ENCODE measurements at regions not wholly inside any gene's neighbourhood (a gene's known extent, or its start where the extent isn't known, plus 50 kb on each side); places are given as distances from the start of the nearest gene placed in this dataset.
A peak's percentile ranks its signal among the peaks of the same experiment; 100 is the strongest.

DNA sequence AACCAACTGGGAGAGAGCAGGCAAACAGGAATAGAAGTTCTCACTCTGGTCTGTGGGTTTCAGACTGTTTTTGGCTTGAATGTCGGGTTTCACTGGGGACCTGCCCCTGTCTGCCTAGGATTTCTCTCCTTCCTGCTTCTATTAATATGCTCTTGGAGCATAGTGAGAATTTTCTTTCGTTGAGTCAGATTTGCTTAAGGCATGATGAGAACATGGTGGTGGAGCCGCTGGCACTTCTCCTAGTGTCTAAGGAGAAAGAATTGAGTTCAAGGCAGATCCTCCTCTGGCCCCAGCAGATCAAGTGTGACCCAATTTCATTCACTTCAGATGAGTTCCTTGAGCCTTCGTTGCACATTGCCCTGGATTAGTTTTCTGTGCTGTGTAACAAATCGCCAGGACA lies 103.9 kb upstream of the HS6ST1 start:
- ChIA-PET POLR2A (no interaction called here), CTCF (interaction anchor here (0.7 kb wide), 1 partner anchor 333 kb away, joined by 3 read pairs; no protein-coding TSS in a partner anchor)
- TF ChIP-seq CTCF (IDR thresholded peaks at IDR 0.05; ENCODE audit: low read depth, low read length) = no peak
- Histone ChIP-seq H3K27me3 (ENCODE audit: control insufficient read depth, insufficient read depth, low read length) (no peaks in the 10 kb centered on the region), H3K27ac (ENCODE audit: low read depth, low read length) (peak overlapping the region; percentile 70), H3K4me3 (ENCODE audit: low read depth, low read length) (no peak overlapping the region), H3K9me3 (ENCODE audit: control insufficient read depth, insufficient read depth, low read length) (peaks cover 16% of the 10 kb centered on the region)
- peak; percentile 51 for DNase-seq (ENCODE audit: low read depth, low spot score)

- H3K27me3 ChIP-seq (ENCODE audit: control insufficient read depth, insufficient read depth, low read length) = no peaks in the 10 kb centered on the region
- TF ChIP-seq CTCF (IDR thresholded peaks at IDR 0.05; ENCODE audit: low read depth, low read length) = no peak
- ChIA-PET CTCF (no interaction called here), POLR2A (no interaction called here)
- H3K4me3 ChIP-seq (ENCODE audit: low read depth, low read length) = no peak overlapping the region
- peaks cover 16% of the 10 kb centered on the region for H3K9me3 ChIP-seq (ENCODE audit: control insufficient read depth, insufficient read depth, low read length)
- no peak for DNase-seq (ENCODE audit: low read depth, low spot score)
- no peak overlapping the region for H3K27ac ChIP-seq (ENCODE audit: low read depth, low read length)
Measured at GRCh38 chr2:128423788-128424165, 105.1 kb upstream of the HS6ST1 start.

DNA sequence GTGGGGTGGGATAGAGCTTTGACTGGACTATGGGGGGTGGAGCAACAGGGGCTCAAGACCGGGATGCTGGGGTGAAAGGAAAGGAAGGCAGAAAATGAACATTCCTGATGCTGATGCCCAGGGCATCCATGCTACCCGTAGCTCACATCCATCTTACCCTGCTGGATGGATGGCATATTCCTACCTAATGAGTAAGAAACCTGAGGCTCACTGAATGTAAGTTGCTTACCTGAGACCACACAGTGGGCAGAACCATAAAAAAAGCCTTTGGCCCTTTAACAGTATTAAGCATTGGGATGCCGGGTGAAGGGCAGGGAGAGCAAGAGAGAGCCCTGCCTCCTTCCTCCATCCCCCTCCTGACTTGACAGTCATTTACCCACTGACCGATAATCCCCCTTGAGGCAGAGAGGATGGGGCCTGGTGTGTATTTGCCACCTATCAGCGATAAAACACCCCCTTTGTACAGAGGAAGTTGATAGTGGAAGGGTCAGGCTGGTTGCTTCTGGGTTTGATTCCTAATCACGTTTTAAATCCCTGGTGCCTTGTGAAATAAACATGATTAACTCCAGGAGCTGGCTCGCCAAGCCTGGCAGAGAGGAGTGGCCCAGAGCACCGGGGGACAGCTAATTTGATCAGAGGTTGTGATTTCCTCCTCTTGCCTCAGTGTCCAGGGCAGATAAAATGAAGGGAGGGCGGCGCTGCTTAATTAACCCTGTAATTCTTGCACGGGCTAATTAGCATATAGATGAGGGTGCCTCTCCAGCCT lies 105.9 kb upstream of the HS6ST1 start:
- TF ChIP-seq CTCF (IDR thresholded peaks at IDR 0.05; ENCODE audit: low read depth, low read length) = no peak
- peaks cover 14% of the 10 kb centered on the region for H3K9me3 ChIP-seq (ENCODE audit: control insufficient read depth, insufficient read depth, low read length)
- CTCF ChIA-PET = no interaction called here
- no peak overlapping the region for H3K27ac ChIP-seq (ENCODE audit: low read depth, low read length)
- DNase-seq (ENCODE audit: low read depth, low spot score) = no peak
- no peak overlapping the region for H3K4me3 ChIP-seq (ENCODE audit: low read depth, low read length)
- no peaks in the 10 kb centered on the region for H3K27me3 ChIP-seq (ENCODE audit: control insufficient read depth, insufficient read depth, low read length)
- POLR2A ChIA-PET = no interaction called here

- Histone ChIP-seq H3K27me3 (ENCODE audit: control insufficient read depth, insufficient read depth, low read length) (no peaks in the 10 kb centered on the region), H3K4me3 (ENCODE audit: low read depth, low read length) (no peak overlapping the region), H3K27ac (ENCODE audit: low read depth, low read length) (no peak overlapping the region), H3K9me3 (ENCODE audit: control insufficient read depth, insufficient read depth, low read length) (peaks cover 14% of the 10 kb centered on the region)
- POLR2A ChIA-PET = interaction anchor here (0.8 kb wide), 1 partner anchor 46 kb away, joined by 3 read pairs; no protein-coding TSS in a partner anchor
- CTCF ChIA-PET = no interaction called here
- TF ChIP-seq CTCF (IDR thresholded peaks at IDR 0.05; ENCODE audit: low read depth, low read length) = no peak
- no peak for DNase-seq (ENCODE audit: low read depth, low spot score)
Measured at GRCh38 chr2:128425216-128425615, 106.5 kb upstream of the HS6ST1 start.

Measured in AG04450 (cell line).